Stimulated activated CD8-positive, alpha-beta memory T cell treated with anti-CD3 and anti-CD28 coated beads, Interleukin-15, amount 100 ng/mL, for 1 hour (primary cell): ENCODE measurements at regions not wholly inside any gene's neighbourhood (a gene's known extent, or its start where the extent isn't known, plus 50 kb on each side); places are given as distances from the start of the nearest gene placed in this dataset.
"Not testable (repeated sequence)": the region's sequence is repeated elsewhere in the genome, so short reads cannot be mapped to it uniquely, and the experiment has no call there.

Experiments
- DNase-seq: peaks from one replicate; pipeline ENCODE4 v3.0.0-alpha.2; 2020; ENCODE audit warnings: low read depth

- no peak for DNase-seq
Observed at GRCh38 chr3:70635301-70635700, 322.9 kb upstream of the MDFIC2 start.

- DNase-seq = no peak
Observed at GRCh38 chr3:70631716-70632307, 319.4 kb upstream of the MDFIC2 start.

DNA sequence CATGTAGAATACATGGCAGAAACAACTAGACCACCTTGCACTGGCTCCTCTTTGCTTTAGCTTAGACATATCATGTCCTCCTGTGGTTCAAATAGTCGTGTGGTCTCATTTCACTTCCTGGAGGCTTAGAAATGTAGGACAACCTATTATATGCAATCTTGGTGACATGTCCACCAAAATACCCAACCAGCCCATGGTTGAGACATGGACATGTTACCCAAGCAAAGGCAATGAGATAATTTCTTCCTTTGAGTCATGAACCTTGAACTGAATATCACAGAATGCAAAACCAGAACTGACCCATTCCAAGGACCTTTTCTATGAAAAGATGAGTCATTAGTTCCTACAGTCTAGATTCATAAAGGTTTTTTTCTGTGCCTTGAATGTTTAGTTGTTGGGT lies 309.0 kb upstream of the MDFIC2 start:
- no peak for DNase-seq

DNA sequence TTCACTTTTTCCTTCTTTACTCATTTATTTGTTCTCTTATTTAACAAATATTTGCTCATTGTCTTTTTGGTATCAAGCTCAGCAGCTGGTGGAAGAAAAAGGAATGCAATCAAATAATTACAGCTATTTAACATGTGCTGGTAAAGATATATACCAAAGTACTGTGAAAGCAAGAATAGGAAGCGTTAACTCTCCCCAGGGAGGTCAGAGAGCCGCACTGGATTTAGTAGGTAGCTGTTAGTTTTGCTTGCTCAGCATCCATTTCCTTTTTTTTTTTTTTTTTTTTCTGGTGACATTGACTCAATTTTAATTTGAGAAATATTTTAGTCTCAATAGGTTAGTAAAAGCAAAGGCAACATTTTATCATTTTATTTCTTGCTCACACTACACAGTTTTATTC lies 308.5 kb upstream of the MDFIC2 start:
- DNase-seq = no peak

- no peak for DNase-seq
Observed at GRCh38 chr3:70620367-70620766, 307.9 kb upstream of the MDFIC2 start.

- no peak for DNase-seq
Observed at GRCh38 chr3:70618151-70618550, 305.7 kb upstream of the MDFIC2 start.

- not testable (repeated sequence) for DNase-seq
Observed at GRCh38 chr3:70617349-70617748, 304.9 kb upstream of the MDFIC2 start.

- DNase-seq = no peak
Observed at GRCh38 chr3:70615286-70615685, 302.8 kb upstream of the MDFIC2 start.

GRCh38 chr3:70614111-70614510 lies 301.7 kb upstream of the MDFIC2 start:
- DNase-seq = no peak

- no peak for DNase-seq
Observed at GRCh38 chr3:70612920-70613319, 300.5 kb upstream of the MDFIC2 start.

GRCh38 chr3:70611667-70612277 lies 299.3 kb upstream of the MDFIC2 start:
- DNase-seq = not testable (repeated sequence)

DNA sequence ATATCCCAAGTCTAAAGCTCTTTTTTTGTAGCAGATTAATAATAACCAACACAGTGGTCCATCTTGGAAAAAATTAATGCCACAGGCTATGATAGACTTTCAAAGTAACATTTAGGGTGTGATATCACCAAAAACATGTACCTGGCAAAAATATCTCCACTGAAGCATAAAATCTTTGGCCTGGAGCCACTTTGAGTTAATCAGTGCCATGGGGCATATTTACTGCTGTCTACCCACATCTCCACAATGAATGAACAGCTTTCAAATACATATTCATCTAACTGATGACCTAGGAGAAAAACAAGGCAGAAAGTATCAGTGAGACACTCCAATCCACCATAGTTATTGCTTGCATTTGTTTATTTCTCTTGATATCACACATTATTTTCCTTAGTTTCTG lies 296.0 kb upstream of the MDFIC2 start:
- DNase-seq = no peak

DNA sequence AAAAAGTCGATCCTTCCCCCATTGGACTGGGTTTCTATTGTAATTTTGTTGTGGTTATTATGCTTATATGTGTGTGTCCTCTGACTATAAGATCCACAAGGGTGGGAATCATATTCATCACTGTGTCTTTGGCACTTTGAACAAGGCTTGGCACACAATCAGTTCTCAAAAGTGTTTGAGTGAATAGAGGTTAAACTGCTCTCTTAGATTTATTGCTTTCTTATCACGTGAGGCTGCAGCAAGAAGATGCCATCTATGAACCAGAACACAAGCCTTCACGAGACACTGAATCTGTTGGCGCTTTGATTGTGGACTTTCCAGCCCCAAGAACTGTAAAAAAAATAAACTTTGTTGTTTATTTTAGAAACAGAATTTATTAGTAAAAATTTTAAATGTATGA lies 295.0 kb upstream of the MDFIC2 start:
- no peak for DNase-seq

- DNase-seq = no peak
Observed at GRCh38 chr3:70606018-70606417, 293.6 kb upstream of the MDFIC2 start.

- no peak for DNase-seq
Observed at GRCh38 chr3:70603103-70603502, 290.7 kb upstream of the MDFIC2 start.

DNA sequence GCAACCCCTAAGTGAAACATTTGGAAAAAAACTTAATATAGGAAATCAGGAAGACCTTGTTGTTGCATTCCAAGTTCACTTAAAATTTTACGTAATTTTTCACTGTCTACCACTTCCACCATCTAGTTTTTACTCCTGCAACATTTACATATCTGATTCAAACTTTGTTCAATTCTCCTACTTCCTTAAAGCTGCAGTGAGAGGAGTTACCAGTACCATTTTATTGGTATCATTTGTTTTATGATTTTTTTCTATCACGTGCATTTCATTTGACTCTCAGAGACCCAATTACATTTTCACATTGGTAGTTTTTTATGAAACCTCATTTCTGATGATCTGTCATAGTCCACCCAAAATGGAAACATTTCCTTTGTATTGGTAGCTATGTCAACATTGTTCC lies 284.9 kb upstream of the MDFIC2 start:
- no peak for DNase-seq

DNA sequence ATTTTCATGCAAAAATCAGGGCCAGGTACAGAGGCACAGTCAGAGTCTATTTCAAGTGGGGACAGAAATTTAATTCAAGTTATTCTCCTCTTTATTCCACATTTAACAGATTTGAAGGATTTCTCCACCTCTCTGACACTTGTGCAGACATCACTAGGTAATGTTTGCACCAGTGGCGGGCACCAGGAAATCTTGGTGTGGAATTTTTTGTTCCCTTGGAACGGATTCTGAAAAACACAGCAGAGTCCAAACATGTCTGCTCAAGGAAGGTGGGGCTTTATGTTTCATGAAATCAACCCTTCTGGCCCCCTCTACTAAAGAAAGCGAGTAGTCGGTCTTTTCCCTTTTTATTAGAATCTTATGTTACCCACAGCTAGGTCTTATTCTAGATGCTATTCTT lies 271.2 kb upstream of the MDFIC2 start:
- no peak for DNase-seq

GRCh38 chr3:70582803-70583202 lies 270.4 kb upstream of the MDFIC2 start:
- no peak for DNase-seq

DNA sequence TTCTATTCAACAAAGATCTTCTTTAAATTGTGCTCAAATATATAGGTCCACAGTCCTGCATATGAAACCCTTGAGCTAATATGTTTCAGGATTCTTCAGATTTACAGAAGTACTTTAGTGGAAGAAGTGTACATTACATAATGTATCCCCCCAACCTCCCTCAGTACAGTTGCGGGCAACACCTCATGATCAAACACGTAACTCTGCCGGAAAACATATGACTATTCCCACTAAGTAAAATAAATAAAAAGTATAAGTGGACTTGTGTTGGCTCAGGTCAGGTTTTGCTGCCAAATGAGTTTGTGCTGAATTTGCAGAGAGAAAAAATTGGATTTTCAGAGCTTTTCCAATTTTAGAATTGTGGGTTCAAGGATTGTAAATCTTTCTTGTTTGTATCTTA lies 267.6 kb upstream of the MDFIC2 start:
- no peak for DNase-seq

DNA sequence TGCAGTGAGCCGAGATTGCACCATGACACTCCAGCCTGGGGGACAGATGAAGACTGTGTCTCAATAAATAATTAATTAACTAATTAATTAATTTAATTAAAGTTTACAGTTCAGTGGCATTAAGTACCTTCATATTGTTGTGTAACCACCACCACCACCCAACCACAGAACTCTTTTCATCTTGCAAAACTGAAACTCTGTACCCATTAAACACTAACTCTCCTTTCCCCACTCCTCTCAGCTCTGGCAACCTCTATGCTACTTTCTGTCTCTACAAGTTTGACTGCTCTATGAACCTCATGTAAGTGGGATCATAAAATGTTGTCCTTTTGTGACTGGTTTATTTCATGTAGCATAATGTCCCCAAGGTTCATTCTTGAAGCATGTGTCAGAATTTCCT lies 259.3 kb upstream of the MDFIC2 start:
- DNase-seq = no peak

DNA sequence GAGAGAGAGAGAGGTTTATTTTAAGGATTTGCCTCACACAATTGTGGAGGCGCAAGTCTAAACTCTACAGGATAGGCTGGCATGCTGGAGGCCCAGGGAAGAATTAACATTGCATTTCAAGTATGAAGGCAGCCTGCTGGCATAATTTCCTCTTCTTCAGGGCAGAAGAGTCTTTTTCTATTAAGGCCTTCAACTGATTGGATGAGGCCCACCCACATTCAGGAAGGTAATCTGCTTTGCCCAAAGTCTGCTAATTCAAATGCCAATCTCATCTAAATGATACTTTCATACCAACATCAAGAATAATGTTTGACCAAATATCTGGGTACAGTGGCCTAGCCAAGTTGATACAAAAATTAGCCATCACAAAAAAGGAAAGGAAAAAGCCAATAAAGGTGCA lies 258.1 kb upstream of the MDFIC2 start:
- DNase-seq = no peak

DNA sequence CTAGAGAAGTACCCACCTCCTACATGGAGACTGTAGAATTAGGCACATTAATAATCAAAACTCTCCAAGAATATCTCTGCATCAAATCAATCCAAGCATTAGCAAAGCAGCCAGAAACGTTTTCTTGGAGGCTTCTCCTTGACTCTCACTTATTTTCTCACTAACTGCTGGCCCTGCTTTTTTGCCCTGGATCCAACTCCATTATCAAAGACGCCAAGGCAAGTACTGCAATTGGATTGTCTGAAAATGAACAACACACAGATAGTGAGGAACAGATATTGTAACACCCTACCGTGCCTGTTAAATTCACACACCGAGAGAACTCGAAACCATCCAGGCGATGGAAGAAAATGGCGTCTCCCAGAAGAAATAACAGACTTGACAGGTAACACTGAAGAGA lies 256.2 kb upstream of the MDFIC2 start:
- DNase-seq = no peak

- DNase-seq = no peak
Observed at GRCh38 chr3:70565861-70566260, 253.4 kb upstream of the MDFIC2 start.

DNA sequence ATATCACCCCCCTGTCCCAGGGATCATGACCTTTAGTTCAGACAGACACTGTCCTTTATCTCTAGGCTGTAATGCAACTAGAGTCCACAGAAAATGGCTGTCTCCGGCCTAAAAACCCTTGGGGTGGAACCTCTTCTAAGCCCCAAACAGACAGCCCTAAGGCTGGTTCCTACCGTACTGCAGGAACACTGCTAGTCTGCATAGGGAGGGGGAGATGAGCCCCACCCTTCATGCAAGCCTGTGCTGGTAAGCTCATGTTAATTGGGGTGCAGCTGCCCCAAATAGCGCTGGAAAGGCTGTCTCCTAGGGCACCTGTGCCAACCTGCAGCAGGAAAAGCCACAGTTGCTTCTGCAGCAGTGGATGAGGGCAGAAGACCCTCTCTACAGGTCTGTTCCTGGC lies 252.1 kb upstream of the MDFIC2 start:
- no peak for DNase-seq
